Gastrocnemius medialis (tissue), 4 donors: ENCODE measurements at regions not wholly inside any gene's neighbourhood (a gene's known extent, or its start where the extent isn't known, plus 50 kb on each side); places are given as distances from the start of the nearest gene placed in this dataset.

Experiments used
- POLR2A ChIP-seq, 2 donors: fragments of 450-650 bp; IDR thresholded peaks; one replicate each; pipeline ENCODE4 v1.6.1; 2017; ENCODE audit warnings: antibody characterized with exemption in 2 of 2, mild to moderate bottlenecking in 2 of 2, moderate library complexity in 2 of 2
- TF ChIP-seq, protein P1 (sequence below), 5 experiments: fragments of 450-650 bp in 3 of 5; fragments of 200-600 bp in 2 of 5; sonication (generic) in 2 of 5; IDR thresholded peaks in 4 of 5; conservative IDR thresholded peaks in 1 of 5; 1 replicate in 4 of 5; 2 replicates in 1 of 5; pipeline ENCODE4 v1.5.1; 2016 to 2019; ENCODE audit warnings: antibody characterized with exemption in 5 of 5, mild to moderate bottlenecking in 3 of 5, moderate library complexity in 3 of 5

DNA sequence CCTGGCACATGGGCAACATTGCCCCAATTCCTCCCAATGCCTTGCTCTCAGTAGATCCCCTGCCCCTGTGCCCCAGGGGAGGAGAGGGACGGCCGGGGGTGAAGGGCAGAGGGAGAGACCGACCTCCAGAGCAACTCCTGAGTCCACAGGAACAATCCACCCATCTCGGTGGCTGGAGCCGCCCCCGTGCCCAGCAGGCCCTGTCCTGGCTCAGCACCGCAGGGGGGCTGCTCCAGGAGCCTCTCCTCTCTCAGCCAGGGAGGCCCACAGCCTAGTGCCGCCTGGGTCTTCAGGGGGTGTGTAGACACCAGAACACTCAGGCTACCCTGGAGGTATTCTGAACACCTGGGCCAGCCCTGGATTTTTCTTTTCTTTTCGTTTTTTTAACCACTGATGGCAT lies 233.7 kb upstream of the SDK2 start:
- TF ChIP-seq, protein P1, sequence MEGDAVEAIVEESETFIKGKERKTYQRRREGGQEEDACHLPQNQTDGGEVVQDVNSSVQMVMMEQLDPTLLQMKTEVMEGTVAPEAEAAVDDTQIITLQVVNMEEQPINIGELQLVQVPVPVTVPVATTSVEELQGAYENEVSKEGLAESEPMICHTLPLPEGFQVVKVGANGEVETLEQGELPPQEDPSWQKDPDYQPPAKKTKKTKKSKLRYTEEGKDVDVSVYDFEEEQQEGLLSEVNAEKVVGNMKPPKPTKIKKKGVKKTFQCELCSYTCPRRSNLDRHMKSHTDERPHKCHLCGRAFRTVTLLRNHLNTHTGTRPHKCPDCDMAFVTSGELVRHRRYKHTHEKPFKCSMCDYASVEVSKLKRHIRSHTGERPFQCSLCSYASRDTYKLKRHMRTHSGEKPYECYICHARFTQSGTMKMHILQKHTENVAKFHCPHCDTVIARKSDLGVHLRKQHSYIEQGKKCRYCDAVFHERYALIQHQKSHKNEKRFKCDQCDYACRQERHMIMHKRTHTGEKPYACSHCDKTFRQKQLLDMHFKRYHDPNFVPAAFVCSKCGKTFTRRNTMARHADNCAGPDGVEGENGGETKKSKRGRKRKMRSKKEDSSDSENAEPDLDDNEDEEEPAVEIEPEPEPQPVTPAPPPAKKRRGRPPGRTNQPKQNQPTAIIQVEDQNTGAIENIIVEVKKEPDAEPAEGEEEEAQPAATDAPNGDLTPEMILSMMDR (IDR thresholded peaks at IDR 0.05 in 4 of 5, conservative IDR thresholded peaks at IDR 0.05 in 1 of 5) = no peak
- no peak for TF ChIP-seq POLR2A (IDR thresholded peaks at IDR 0.05)
